ENCODE measurements at regions not wholly inside any gene's neighbourhood (a gene's known extent, or its start where the extent isn't known, plus 50 kb on each side); places are given as distances from the start of the nearest gene placed in this dataset.

DNA sequence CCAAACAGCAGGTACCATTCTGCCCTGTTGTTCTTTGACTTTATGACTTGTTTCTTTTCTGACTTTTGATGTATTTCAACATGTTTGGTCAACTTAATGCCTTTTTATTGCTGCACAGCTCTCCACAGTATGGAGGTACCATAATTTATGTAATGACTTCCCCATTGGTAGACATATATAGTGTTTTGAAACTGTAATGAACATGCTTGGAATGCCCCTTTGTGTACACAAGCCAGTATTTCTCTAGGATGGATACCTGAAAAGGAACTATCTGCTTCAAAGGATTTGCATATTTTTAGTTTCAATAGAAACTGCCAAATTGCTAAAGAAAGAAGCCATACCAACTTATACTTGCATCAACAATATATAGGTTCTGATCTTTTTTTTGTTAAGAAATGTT is 66.1 kb downstream of the NOG start:
- TF ChIP-seq EZH2phosphoT487 (IDR thresholded peaks at IDR 0.05; ENCODE audit: insufficient read depth, low read depth): no peak
- no peak for TF ChIP-seq EZH2 (IDR thresholded peaks at IDR 0.05; ENCODE audit: insufficient read depth, poor library complexity, severe bottlenecking)
